GM12878 (cell line): ENCODE measurements at regions not wholly inside any gene's neighbourhood (a gene's known extent, or its start where the extent isn't known, plus 50 kb on each side); places are given as distances from the start of the nearest gene placed in this dataset.

Source experiments
- ATAC-seq: fragments of 200-7000 bp; cut with Tn5 transposase; 3 replicates; pipeline ENCODE4 v1.9.1; 2020; ENCODE audit warnings: mild to moderate bottlenecking, moderate library complexity
- BruUV-seq: library from RNA; stranded (reverse); fragments of 400-500 nt; replicated peaks from 2 replicates; lab custom pipeline; 2021; lab: Mats Ljungman, UMichigan
- CTCF ChIA-PET: fragments of 300-600 bp; sonication (Branson Sonifier 250); formaldehyde crosslinking; extraction: SDS; loops from one replicate; lab custom pipeline; 2021; ENCODE audit warnings: inconsistent platforms; lab: Yijun Ruan, JAX
- POLR2A ChIA-PET: fragments of 350-600 bp; formaldehyde crosslinking; extraction: SDS; loops from one replicate; lab custom pipeline; 2021; ENCODE audit warnings: inconsistent platforms; lab: Charles Lee
- RAD21 ChIA-PET: fragments of 300-600 bp; sonication (Branson Sonifier 250); formaldehyde crosslinking; loops from one replicate; lab custom pipeline; 2023; ENCODE audit warnings: antibody characterized with exemption; ENCODE audit not compliant: unreplicated experiment; lab: Charles Lee
- SMC1A ChIA-PET: fragments of 300-600 bp; sonication (Branson Sonifier 250); formaldehyde crosslinking; loops from one replicate; lab custom pipeline; 2023; ENCODE audit not compliant: unreplicated experiment, uncharacterized antibody; lab: Charles Lee
- DNase-seq: peaks from one replicate; pipeline ENCODE4 v3.0.0-alpha.2; 2011; ENCODE audit warnings: low read depth, low spot score
- FAIRE-seq: peaks from 3 replicates; lab custom pipeline; 2011; peaks lifted over from hg19 to GRCh38; lab: Jason Lieb, UNC
- H2AFZ ChIP-seq: 2 replicates; pipeline ENCODE4 v1.6.0; 2011; ENCODE audit warnings: low read depth, low read length, control low read depth; ENCODE audit not compliant: control insufficient read depth
- H3K27ac ChIP-seq: 2 replicates; pipeline ENCODE4 v1.5.1; 2011; ENCODE audit warnings: control low read depth; ENCODE audit not compliant: control insufficient read depth, insufficient read depth
- H3K27me3 ChIP-seq, 2 experiments: replicated peaks in 1 of 2; 2 replicates each; pipeline versions ENCODE4 v1.6.0 to v1.6.1; 2011; ENCODE audit warnings: low read length in 1 of 2; ENCODE audit not compliant: control insufficient read depth in 2 of 2, insufficient read depth in 2 of 2
- H3K36me3 ChIP-seq, 2 experiments: 2 replicates each; pipeline ENCODE4 v1.5.1; 2011; ENCODE audit warnings: low read length in 1 of 2; ENCODE audit not compliant: control insufficient read depth in 2 of 2, insufficient read depth in 2 of 2
- H3K4me1 ChIP-seq: 2 replicates; pipeline ENCODE4 v1.6.1; 2011; ENCODE audit warnings: mild to moderate bottlenecking, low read length, moderate library complexity, mixed read lengths; ENCODE audit not compliant: control insufficient read depth, insufficient read depth
- H3K4me2 ChIP-seq: 2 replicates; pipeline ENCODE4 v1.6.0; 2011; ENCODE audit warnings: control low read depth; ENCODE audit not compliant: control insufficient read depth, insufficient read depth
- H3K4me3 ChIP-seq: fragments of 200-600 bp; sonication (generic); 2 replicates; pipeline ENCODE4 v1.5.1; 2016
- H3K79me2 ChIP-seq: 2 replicates; pipeline ENCODE4 v1.6.0; 2011; ENCODE audit warnings: low read length; ENCODE audit not compliant: control insufficient read depth, insufficient read depth
- H3K9ac ChIP-seq: 2 replicates; pipeline ENCODE4 v1.8.0; 2011; ENCODE audit warnings: low read length, control low read depth, mixed read lengths; ENCODE audit not compliant: control insufficient read depth, insufficient read depth
- H3K9me3 ChIP-seq: replicated peaks from 3 replicates; pipeline ENCODE4 v1.5.1; 2011; ENCODE audit warnings: mild to moderate bottlenecking, low read length; ENCODE audit not compliant: control insufficient read depth, insufficient read depth
- H4K20me1 ChIP-seq: 2 replicates; pipeline ENCODE4 v1.6.0; 2011; ENCODE audit not compliant: control insufficient read depth, insufficient read depth
- HDAC2 ChIP-seq: fragments of 200-600 bp; sonication (generic); IDR thresholded peaks from 2 replicates; pipeline ENCODE4 v1.6.1; 2017
- IRF3 ChIP-seq: fragments of 450-650 bp; IDR thresholded peaks from 2 replicates; pipeline ENCODE4 v1.6.1; 2014; ENCODE audit warnings: mild to moderate bottlenecking
- RAD21 ChIP-seq: IDR thresholded peaks from 2 replicates; pipeline ENCODE4 v1.6.1; 2011; ENCODE audit warnings: mild to moderate bottlenecking, low read depth, low read length, moderate library complexity; ENCODE audit not compliant: insufficient read depth
- RELA ChIP-seq: fragments of 450-650 bp; IDR thresholded peaks from 2 replicates; pipeline ENCODE4 v1.8.0; 2014; ENCODE audit warnings: borderline replicate concordance; ENCODE audit not compliant: partially characterized antibody
- WGBS: methylation state at CpG from one replicate; pipeline ENCODE4 v1.1.6; 2016; ENCODE audit warnings: low lambda C conversion rate; ENCODE audit not compliant: insufficient replicate concordance, insufficient coverage; ENCODE audit errors: missing lambda C conversion rate; 5-methylcytosine and 5-hydroxymethylcytosine counted together
- in situ Hi-C: fragments of 300-500 bp; cut with MboI; formaldehyde crosslinking; loops from 9 replicates; pipeline ENCODE4 v1.14.3; 2018; ENCODE audit warnings: mixed read lengths
- intact Hi-C: fragments of 100-400 bp; cut with micrococcal nuclease; formaldehyde crosslinking; loops from one replicate; pipeline ENCODE4 v1.14.2; 2022; ENCODE audit not compliant: unreplicated experiment
- TF ChIP-seq, protein P1 (sequence below): fragments of 450-650 bp; IDR thresholded peaks from 2 replicates; pipeline ENCODE4 v1.6.1; 2017; ENCODE audit warnings: antibody characterized with exemption, mild to moderate bottlenecking, moderate library complexity

GRCh38 chr13:102944821-102945220, 99.0 kb downstream of the ERCC5 start (continued):
- TF ChIP-seq IRF3 (no peak), RAD21 (no peak), HDAC2 (no peak)
- TF ChIP-seq, protein P1, sequence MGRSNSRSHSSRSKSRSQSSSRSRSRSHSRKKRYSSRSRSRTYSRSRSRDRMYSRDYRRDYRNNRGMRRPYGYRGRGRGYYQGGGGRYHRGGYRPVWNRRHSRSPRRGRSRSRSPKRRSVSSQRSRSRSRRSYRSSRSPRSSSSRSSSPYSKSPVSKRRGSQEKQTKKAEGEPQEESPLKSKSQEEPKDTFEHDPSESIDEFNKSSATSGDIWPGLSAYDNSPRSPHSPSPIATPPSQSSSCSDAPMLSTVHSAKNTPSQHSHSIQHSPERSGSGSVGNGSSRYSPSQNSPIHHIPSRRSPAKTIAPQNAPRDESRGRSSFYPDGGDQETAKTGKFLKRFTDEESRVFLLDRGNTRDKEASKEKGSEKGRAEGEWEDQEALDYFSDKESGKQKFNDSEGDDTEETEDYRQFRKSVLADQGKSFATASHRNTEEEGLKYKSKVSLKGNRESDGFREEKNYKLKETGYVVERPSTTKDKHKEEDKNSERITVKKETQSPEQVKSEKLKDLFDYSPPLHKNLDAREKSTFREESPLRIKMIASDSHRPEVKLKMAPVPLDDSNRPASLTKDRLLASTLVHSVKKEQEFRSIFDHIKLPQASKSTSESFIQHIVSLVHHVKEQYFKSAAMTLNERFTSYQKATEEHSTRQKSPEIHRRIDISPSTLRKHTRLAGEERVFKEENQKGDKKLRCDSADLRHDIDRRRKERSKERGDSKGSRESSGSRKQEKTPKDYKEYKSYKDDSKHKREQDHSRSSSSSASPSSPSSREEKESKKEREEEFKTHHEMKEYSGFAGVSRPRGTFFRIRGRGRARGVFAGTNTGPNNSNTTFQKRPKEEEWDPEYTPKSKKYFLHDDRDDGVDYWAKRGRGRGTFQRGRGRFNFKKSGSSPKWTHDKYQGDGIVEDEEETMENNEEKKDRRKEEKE = no peak

DNA sequence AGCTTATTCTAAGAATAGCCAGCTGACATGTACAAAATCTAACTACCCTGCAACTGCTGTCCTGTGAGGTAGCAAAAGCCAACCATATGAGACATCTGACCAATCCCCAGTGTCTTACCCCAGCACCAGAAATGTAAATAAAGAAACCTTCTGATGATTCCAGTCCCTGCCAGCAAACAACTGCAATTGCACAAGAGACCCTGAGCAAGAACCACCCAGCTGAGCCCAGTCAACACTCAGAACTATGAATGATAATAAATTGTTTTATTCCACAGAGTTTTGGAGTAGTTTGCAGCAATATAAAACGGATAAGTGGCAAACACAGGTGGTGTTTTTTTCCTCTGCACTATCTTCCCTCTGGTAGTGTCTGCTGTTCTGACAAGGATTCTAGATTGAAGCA, 94.9 kb downstream of the ERCC5 start:
- Histone ChIP-seq H3K4me3 (no peak overlapping the region), H3K4me2 (no peak overlapping the region)
- BruUV-seq = no TSS peak
- intact Hi-C loops = no loop called here
- TF ChIP-seq RELA = no peak
- TF ChIP-seq, all 136 proteins: peak for 0
- H3K4me1 ChIP-seq = peaks cover 6% of the 10 kb centered on the region; the same call in 1 of the 2 replicates
- H3K27ac ChIP-seq = no peak overlapping the region
- no peak for FAIRE-seq
- DNase-seq = no peak
- H3K9me3 ChIP-seq = peaks cover 7% of the 10 kb centered on the region
- SMC1A ChIA-PET = interaction anchor here (1.1 to 2.4 kb wide), 4 partner anchors 8 to 193 kb away, joined by 3 to 6 read pairs (median 4); no protein-coding TSS in a partner anchor
- H3K79me2 ChIP-seq = no peaks in the 10 kb centered on the region
- CTCF ChIA-PET = no interaction called here
- no peak overlapping the region for H2AFZ ChIP-seq
- ATAC-seq = no peak
- no peak overlapping the region for H3K9ac ChIP-seq
- H3K36me3 ChIP-seq = no peaks in the 10 kb centered on the region
- in situ Hi-C loops = no loop called here
- no peaks in the 10 kb centered on the region for H3K27me3 ChIP-seq
- RAD21 ChIA-PET = interaction anchor here (1.1 kb wide), 1 partner anchor 146 kb away, joined by 3 read pairs; no protein-coding TSS in a partner anchor
- POLR2A ChIA-PET = no interaction called here
- no peaks in the 10 kb centered on the region for H4K20me1 ChIP-seq
- 39% methylated on average over 1 of the region's 1 CpG for WGBS
